ENCODE measurements at regions not wholly inside any gene's neighbourhood (a gene's known extent, or its start where the extent isn't known, plus 50 kb on each side); places are given as distances from the start of the nearest gene placed in this dataset.

GRCh38 chr2:157952558-157952957, 76.4 kb upstream of the ACVR1 start:
- H3K27ac ChIP-seq: no peak overlapping the region
- H3K27me3 ChIP-seq: no peaks in the 10 kb centered on the region
- no peak overlapping the region for H3K4me3 ChIP-seq
- no peaks in the 10 kb centered on the region for H3K36me3 ChIP-seq
- no peaks in the 10 kb centered on the region for H3K9me3 ChIP-seq
- no peaks in the 10 kb centered on the region for H3K4me1 ChIP-seq
- DNase-seq: no peak
- no peak for TF ChIP-seq CTCF (IDR thresholded peaks at IDR 0.05)
- TF ChIP-seq POLR2A (IDR thresholded peaks at IDR 0.05): no peak
- intact Hi-C loops (cut with DNase I; ENCODE audit: low total_unique reads): no loop called here

GRCh38 chr2:157948856-157949255, 72.7 kb upstream of the ACVR1 start:
- Histone ChIP-seq H3K4me1 (no peaks in the 10 kb centered on the region), H3K9me3 (no peaks in the 10 kb centered on the region), H3K36me3 (no peaks in the 10 kb centered on the region), H3K27me3 (no peaks in the 10 kb centered on the region), H3K4me3 (no peak overlapping the region), H3K27ac (no peak overlapping the region)
- intact Hi-C loops (cut with DNase I; ENCODE audit: low total_unique reads): no loop called here
- DNase-seq: no peak
- TF ChIP-seq POLR2A (IDR thresholded peaks at IDR 0.05) (no peak), CTCF (IDR thresholded peaks at IDR 0.05) (no peak)

GRCh38 chr2:157946919-157947557, 70.9 kb upstream of the ACVR1 start:
- Histone ChIP-seq H3K27ac (no peak overlapping the region), H3K36me3 (no peaks in the 10 kb centered on the region), H3K4me3 (no peak overlapping the region), H3K9me3 (no peaks in the 10 kb centered on the region), H3K27me3 (no peaks in the 10 kb centered on the region), H3K4me1 (no peaks in the 10 kb centered on the region)
- no peak for DNase-seq
- TF ChIP-seq CTCF (IDR thresholded peaks at IDR 0.05): no peak
- TF ChIP-seq POLR2A (IDR thresholded peaks at IDR 0.05): no peak
- intact Hi-C loops (cut with DNase I; ENCODE audit: low total_unique reads): no loop called here

- TF ChIP-seq CTCF (IDR thresholded peaks at IDR 0.05) (no peak), POLR2A (IDR thresholded peaks at IDR 0.05) (no peak)
- Histone ChIP-seq H3K27me3 (no peaks in the 10 kb centered on the region), H3K27ac (no peak overlapping the region), H3K4me1 (no peaks in the 10 kb centered on the region), H3K36me3 (no peaks in the 10 kb centered on the region), H3K4me3 (no peak overlapping the region), H3K9me3 (no peaks in the 10 kb centered on the region)
- no peak for DNase-seq
- intact Hi-C loops (cut with DNase I; ENCODE audit: low total_unique reads): no loop called here
These were observed 63.9 kb upstream of the ACVR1 start for GRCh38 chr2:157940024-157940423.

GRCh38 chr2:157938556-157938955, 62.4 kb upstream of the ACVR1 start:
- intact Hi-C loops (cut with DNase I; ENCODE audit: low total_unique reads): no loop called here
- H3K4me1 ChIP-seq: no peaks in the 10 kb centered on the region

More at GRCh38 chr2:157938556-157938955, 62.4 kb upstream of the ACVR1 start:
- Histone ChIP-seq H3K9me3 (no peaks in the 10 kb centered on the region), H3K36me3 (no peaks in the 10 kb centered on the region), H3K4me3 (no peak overlapping the region), H3K27me3 (no peaks in the 10 kb centered on the region), H3K27ac (no peak overlapping the region)
- TF ChIP-seq POLR2A (IDR thresholded peaks at IDR 0.05): no peak
- TF ChIP-seq CTCF (IDR thresholded peaks at IDR 0.05): no peak
- no peak for DNase-seq
